T-helper 17 cell (primary cell): ENCODE measurements at regions not wholly inside any gene's neighbourhood (a gene's known extent, or its start where the extent isn't known, plus 50 kb on each side); places are given as distances from the start of the nearest gene placed in this dataset.
"Not testable (repeated sequence)": the region's sequence is repeated elsewhere in the genome, so short reads cannot be mapped to it uniquely, and the experiment has no call there.

Source experiments
- ATAC-seq: fragments of 150-1000 bp; cut with Tn5 transposase; 2 replicates; pipeline ENCODE4 v1.10.0; 2021; ENCODE audit warnings: mild to moderate bottlenecking, moderate library complexity
- DNase-seq, 3 donors: peaks; one replicate each; pipeline versions ENCODE4 v3.0.0 to v3.0.0-alpha.2; 2020 to 2021
- H3K9me3 ChIP-seq: one replicate; pipeline ENCODE4 v1.7.0; 2013; ENCODE audit warnings: low read length, mild to moderate bottlenecking; ENCODE audit not compliant: control insufficient read depth, poor library complexity, severe bottlenecking
- H3K27ac Mint-ChIP-seq: one replicate; pipeline ENCODE4 v1.8.0; 2022; ENCODE audit warnings: mild to moderate bottlenecking, moderate library complexity, mixed read lengths
- H3K27me3 Mint-ChIP-seq: one replicate; pipeline ENCODE4 v1.8.0; 2022; ENCODE audit warnings: mixed read lengths
- H3K36me3 Mint-ChIP-seq: one replicate; pipeline ENCODE4 v1.8.0; 2022; ENCODE audit warnings: low read depth, mixed read lengths
- H3K4me1 Mint-ChIP-seq: one replicate; pipeline ENCODE4 v1.8.0; 2022; ENCODE audit warnings: mild to moderate bottlenecking, mixed read lengths
- H3K4me3 Mint-ChIP-seq: one replicate; pipeline ENCODE4 v1.8.0; 2022; ENCODE audit warnings: mild to moderate bottlenecking, moderate library complexity, mixed read lengths

GRCh38 chr13:50185769-50186763 lies 170.8 kb downstream of the KCNRG start:
- H3K9me3 ChIP-seq, H3K36me3 Mint-ChIP-seq, H3K27me3 Mint-ChIP-seq, DNase-seq, ATAC-seq: not testable (repeated sequence)
- peak overlapping the region; percentile 1 for H3K27ac Mint-ChIP-seq
- H3K4me1 Mint-ChIP-seq, result peaks cover 18% of the 10 kb centered on the region
- peak overlapping the region; percentile 9 for H3K4me3 Mint-ChIP-seq

GRCh38 chr13:50187352-50188029 lies 172.2 kb downstream of the KCNRG start:
- ATAC-seq (no peak), DNase-seq (no peak)
- Mint-ChIP-seq H3K4me1 (peaks cover 25% of the 10 kb centered on the region), H3K4me3 (peak overlapping the region; percentile 9), H3K36me3 (no peaks in the 10 kb centered on the region), H3K27me3 (no peaks in the 10 kb centered on the region), H3K27ac (peak overlapping the region; percentile 56)
- H3K9me3 ChIP-seq, result no peaks in the 10 kb centered on the region

GRCh38 chr13:50188696-50189095 lies 173.5 kb downstream of the KCNRG start:
- H3K36me3 Mint-ChIP-seq, result no peaks in the 10 kb centered on the region
- no peak overlapping the region for H3K4me3 Mint-ChIP-seq
- no peaks in the 10 kb centered on the region for H3K27me3 Mint-ChIP-seq
- no peak overlapping the region for H3K27ac Mint-ChIP-seq
- ATAC-seq, result no peak
- no peak for DNase-seq
- H3K4me1 Mint-ChIP-seq, result peaks cover 27% of the 10 kb centered on the region
- H3K9me3 ChIP-seq, result no peaks in the 10 kb centered on the region

- Mint-ChIP-seq H3K4me1 (peaks cover 27% of the 10 kb centered on the region), H3K36me3 (no peaks in the 10 kb centered on the region), H3K27ac (no peak overlapping the region), H3K4me3 (peak overlapping the region; percentile 54), H3K27me3 (no peaks in the 10 kb centered on the region)
- H3K9me3 ChIP-seq, result no peaks in the 10 kb centered on the region
- DNase-seq (no peak), ATAC-seq (no peak)
These were observed 174.2 kb downstream of the KCNRG start for GRCh38 chr13:50189450-50189849.

GRCh38 chr13:50191004-50191403 lies 175.8 kb downstream of the KCNRG start:
- Mint-ChIP-seq H3K27me3 (no peaks in the 10 kb centered on the region), H3K27ac (peak overlapping the region; percentile 12)
- no peak for ATAC-seq

GRCh38 chr13:50192272-50192813 lies 177.1 kb downstream of the KCNRG start:
- DNase-seq (no peak), ATAC-seq (no peak)
- Mint-ChIP-seq H3K27me3 (no peaks in the 10 kb centered on the region), H3K4me1 (peaks cover 24% of the 10 kb centered on the region), H3K4me3 (no peak overlapping the region), H3K36me3 (peaks cover 2% of the 10 kb centered on the region), H3K27ac (peak overlapping the region; percentile 3)
- H3K9me3 ChIP-seq, result no peaks in the 10 kb centered on the region

More at GRCh38 chr13:50191004-50191403, 175.8 kb downstream of the KCNRG start:
- Mint-ChIP-seq H3K4me3 (no peak overlapping the region), H3K36me3 (no peaks in the 10 kb centered on the region), H3K4me1 (peaks cover 27% of the 10 kb centered on the region)
- no peak for DNase-seq
- H3K9me3 ChIP-seq, result no peaks in the 10 kb centered on the region

- DNase-seq, result no peak
- peaks cover 3% of the 10 kb centered on the region for H3K36me3 Mint-ChIP-seq
- ATAC-seq, result no peak
- H3K4me1 Mint-ChIP-seq, result peaks cover 9% of the 10 kb centered on the region
- H3K4me3 Mint-ChIP-seq, result no peak overlapping the region
- no peaks in the 10 kb centered on the region for H3K27me3 Mint-ChIP-seq
- no peak overlapping the region for H3K27ac Mint-ChIP-seq
- H3K9me3 ChIP-seq, result no peaks in the 10 kb centered on the region
These were observed 179.8 kb downstream of the KCNRG start for GRCh38 chr13:50195045-50195444.

- H3K36me3 Mint-ChIP-seq, result peaks cover 5% of the 10 kb centered on the region
- ATAC-seq, result no peak
- no peaks in the 10 kb centered on the region for H3K9me3 ChIP-seq
- no peak overlapping the region for H3K4me3 Mint-ChIP-seq
- no peak for DNase-seq
- no peaks in the 10 kb centered on the region for H3K27me3 Mint-ChIP-seq
- H3K27ac Mint-ChIP-seq, result no peak overlapping the region
- peaks cover 9% of the 10 kb centered on the region for H3K4me1 Mint-ChIP-seq
These were observed 180.9 kb downstream of the KCNRG start for GRCh38 chr13:50196118-50196517.

GRCh38 chr13:50197705-50198104 lies 182.5 kb downstream of the KCNRG start:
- no peak for ATAC-seq
- H3K9me3 ChIP-seq, result no peaks in the 10 kb centered on the region
- Mint-ChIP-seq H3K4me3 (no peak overlapping the region), H3K36me3 (peaks cover 5% of the 10 kb centered on the region), H3K27me3 (no peaks in the 10 kb centered on the region), H3K27ac (no peak overlapping the region), H3K4me1 (peaks cover 7% of the 10 kb centered on the region)
- DNase-seq, result no peak

GRCh38 chr13:50198508-50198907 lies 183.3 kb downstream of the KCNRG start:
- peaks cover 8% of the 10 kb centered on the region for H3K36me3 Mint-ChIP-seq
- no peaks in the 10 kb centered on the region for H3K27me3 Mint-ChIP-seq
- H3K27ac Mint-ChIP-seq, result no peak overlapping the region
- H3K4me1 Mint-ChIP-seq, result peaks cover 5% of the 10 kb centered on the region
- ATAC-seq (no peak), DNase-seq (no peak)
- no peaks in the 10 kb centered on the region for H3K9me3 ChIP-seq
- no peak overlapping the region for H3K4me3 Mint-ChIP-seq

GRCh38 chr13:50200569-50200968 lies 185.3 kb downstream of the KCNRG start:
- H3K9me3 ChIP-seq, result no peaks in the 10 kb centered on the region
- DNase-seq, result no peak
- no peaks in the 10 kb centered on the region for H3K27me3 Mint-ChIP-seq

GRCh38 chr13:50200988-50201387 lies 185.7 kb downstream of the KCNRG start:
- Mint-ChIP-seq H3K36me3 (peaks cover 8% of the 10 kb centered on the region), H3K27ac (no peak overlapping the region), H3K4me3 (no peak overlapping the region), H3K4me1 (peaks cover 5% of the 10 kb centered on the region), H3K27me3 (no peaks in the 10 kb centered on the region)
- DNase-seq, result no peak
- no peak for ATAC-seq
- no peaks in the 10 kb centered on the region for H3K9me3 ChIP-seq

More at GRCh38 chr13:50200569-50200968, 185.3 kb downstream of the KCNRG start:
- peaks cover 5% of the 10 kb centered on the region for H3K4me1 Mint-ChIP-seq
- H3K27ac Mint-ChIP-seq, result no peak overlapping the region
- H3K36me3 Mint-ChIP-seq, result peaks cover 8% of the 10 kb centered on the region
- no peak for ATAC-seq
- H3K4me3 Mint-ChIP-seq, result no peak overlapping the region

GRCh38 chr13:50202485-50202884 lies 187.2 kb downstream of the KCNRG start:
- DNase-seq (no peak), ATAC-seq (no peak)
- H3K27me3 Mint-ChIP-seq, result no peaks in the 10 kb centered on the region
- H3K36me3 Mint-ChIP-seq, result peaks cover 5% of the 10 kb centered on the region
- H3K9me3 ChIP-seq, result no peaks in the 10 kb centered on the region
- H3K4me1 Mint-ChIP-seq, result peaks cover 5% of the 10 kb centered on the region
- peak overlapping the region; percentile 37 for H3K27ac Mint-ChIP-seq
- no peak overlapping the region for H3K4me3 Mint-ChIP-seq
